ENCODE measurements at regions not wholly inside any gene's neighbourhood (a gene's known extent, or its start where the extent isn't known, plus 50 kb on each side); places are given as distances from the start of the nearest gene placed in this dataset.

DNA sequence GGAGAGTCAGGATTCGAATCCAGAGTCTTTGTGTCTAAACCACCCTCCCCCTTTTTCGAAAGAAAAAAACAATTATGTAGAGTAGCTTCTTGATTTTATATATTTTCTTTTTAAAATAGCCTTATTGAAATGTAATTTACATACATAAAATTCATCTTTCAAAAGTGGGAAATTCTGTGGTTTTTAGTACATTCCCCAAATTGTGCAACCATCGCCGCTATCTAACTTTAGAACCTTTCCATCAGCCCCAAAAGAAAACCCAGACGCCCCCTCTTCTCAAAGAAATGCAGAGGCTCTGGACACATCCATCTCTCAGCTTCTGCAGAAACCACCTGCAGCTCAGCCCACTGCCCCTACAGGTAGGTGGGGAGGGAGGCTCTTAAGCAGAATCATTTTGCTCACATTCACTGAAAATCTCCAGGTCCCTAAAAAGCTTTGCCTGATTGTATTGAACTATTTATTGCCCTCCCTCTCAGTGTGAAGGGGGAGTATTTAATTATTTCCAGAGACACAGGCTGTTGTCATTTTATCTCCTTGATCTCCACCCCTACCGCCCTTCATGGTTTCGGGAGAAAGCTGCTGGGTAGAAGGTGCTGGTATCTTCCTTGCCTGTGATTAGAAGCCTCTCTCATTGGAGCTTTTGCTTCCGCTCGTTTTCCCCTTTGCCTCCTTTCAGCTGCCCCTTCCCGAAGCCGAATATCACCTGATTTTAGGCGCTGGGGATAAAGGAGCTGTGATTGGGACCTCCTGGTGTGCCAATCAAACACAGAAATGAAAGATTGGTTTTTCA is 68.7 kb upstream of the KCNG1 start:
- DNase-seq, result no peak

DNA sequence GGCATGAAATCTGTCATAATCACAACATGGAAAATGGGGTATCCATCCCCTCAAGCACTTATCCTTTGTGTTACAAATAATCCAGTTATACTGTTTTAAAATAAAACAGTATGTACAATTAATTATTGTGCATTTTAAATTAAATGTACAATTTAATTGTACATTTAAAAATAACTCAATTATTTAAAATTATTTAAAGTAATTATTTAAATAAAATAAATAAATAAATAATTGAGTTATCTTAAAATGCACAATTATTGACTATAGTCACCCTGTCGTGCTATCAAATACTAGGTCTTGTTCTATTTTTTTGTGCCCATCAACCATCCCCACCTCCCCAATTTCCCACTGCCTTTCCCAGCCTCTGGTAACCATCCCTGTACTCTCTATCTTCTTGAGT is 66.9 kb upstream of the KCNG1 start:
- DNase-seq, result no peak

DNA sequence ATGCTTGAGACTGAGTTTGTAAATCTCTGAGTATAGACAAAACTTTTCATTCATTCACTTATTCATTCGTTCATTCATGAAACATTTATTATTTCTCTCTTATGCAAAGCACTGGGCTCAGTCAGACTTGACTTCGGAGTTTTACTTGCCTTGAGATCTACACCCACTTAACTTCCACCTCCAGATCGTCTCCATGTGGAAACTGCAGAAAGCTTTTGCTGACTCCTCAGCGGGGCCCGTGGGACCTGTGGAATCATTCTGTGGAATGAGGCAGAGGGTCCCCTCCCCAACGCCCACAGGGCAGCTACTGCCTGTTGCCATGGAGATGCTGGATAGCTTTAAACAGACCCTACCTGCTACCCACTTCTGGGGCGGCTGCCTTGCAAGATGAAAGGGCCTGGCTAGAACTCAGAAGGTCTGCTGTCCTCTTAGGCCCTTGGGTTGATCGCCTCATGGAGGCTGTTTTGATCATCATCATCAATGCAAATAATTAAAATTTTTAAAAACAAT is 66.4 kb upstream of the KCNG1 start:
- DNase-seq, result no peak

DNA sequence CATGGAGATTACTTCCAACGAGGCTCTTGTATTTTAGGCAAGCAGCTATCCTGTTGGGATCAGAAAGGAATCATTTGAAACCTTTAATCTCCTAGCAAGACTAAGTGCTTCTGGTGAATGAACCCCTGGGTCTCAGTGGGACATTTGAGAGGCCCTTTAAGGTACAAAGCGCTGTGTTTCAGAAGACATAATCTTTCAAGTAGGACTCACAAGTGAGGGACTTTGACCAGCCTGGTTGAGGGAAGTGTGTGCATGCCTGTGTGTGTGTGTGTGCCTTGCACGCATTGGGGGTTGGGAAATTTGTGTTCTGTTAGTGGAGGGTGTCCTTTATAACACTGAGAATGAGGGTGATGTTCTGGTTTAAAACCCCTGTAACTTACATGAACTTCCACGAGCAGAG is 64.4 kb upstream of the KCNG1 start:
- DNase-seq, result no peak

DNA sequence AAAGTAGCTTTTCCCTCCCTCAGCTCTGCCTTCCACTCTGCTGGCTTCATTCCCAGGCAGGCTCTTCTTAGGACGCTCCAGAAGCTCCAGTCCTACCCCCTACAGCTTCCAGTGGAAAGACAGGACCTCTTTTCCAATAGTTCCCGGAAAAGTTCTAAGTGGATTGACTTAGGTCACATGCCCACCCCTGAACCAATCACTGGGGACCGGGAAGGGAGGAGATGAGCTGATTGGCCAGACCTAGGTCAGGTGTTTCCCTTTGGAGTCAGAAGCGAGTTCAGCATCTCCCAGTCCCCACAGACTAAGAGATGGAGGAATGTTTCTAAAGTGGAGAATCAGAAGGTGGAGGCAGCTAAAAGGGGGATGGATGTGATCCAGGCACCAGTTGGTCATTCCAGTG is 62.9 kb upstream of the KCNG1 start:
- no peak for DNase-seq

DNA sequence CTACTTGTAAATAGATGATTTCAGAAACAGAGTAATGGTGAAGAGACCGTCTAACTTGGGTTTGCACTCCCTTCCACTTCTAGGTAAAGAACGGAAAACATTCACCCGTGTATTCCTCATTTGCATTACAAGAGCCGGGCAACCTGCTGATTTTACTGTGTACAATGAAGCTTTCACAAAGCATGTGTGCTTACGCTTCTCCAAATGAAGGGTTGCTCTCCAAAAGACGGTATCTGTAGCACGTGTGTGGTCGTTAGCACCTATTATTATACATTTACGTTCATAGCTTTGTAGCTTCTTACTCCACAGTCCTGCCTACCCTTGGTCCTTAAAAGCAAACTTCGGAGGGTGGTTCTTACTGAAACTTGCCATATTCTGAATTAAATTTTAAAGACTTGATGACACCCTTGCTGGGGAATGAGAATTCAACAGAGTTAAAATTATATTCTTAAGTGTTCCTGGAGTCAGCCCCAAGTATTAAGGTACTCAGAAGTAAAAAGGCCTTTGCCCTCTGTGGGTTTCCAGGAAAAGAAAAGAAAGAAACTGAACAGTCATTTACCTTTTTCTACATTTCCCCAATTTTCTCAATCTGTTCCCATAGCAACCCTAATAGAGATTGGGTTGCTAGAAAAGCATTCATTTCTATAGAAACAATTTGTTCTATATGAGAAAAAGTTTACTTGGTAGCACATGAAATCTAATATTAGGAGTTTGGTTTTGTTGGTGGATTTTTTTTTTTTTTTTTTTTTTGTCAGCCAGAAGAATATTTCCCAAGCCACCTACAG is 61.9 kb upstream of the KCNG1 start:
- DNase-seq, result no peak

DNA sequence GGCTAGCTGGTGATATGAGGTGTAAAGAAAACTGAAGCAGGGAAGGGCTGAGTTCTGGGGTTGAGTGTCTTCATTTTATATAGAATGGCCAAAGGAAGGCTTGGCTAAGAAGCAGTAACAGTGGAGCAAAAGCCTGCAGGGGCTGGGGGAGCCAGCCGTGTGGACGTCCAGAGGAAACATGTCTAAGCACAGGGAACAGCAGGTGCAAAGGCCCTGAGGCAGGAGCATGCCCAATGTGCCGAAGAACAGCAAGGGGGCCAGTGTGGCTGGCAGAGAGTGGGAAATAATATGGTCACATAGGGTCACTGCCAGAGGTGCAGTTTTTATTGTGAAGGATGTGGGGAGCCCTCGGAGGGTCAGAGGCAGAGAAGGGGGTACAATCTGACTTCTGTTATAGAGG is 60.5 kb upstream of the KCNG1 start:
- no peak for DNase-seq

DNA sequence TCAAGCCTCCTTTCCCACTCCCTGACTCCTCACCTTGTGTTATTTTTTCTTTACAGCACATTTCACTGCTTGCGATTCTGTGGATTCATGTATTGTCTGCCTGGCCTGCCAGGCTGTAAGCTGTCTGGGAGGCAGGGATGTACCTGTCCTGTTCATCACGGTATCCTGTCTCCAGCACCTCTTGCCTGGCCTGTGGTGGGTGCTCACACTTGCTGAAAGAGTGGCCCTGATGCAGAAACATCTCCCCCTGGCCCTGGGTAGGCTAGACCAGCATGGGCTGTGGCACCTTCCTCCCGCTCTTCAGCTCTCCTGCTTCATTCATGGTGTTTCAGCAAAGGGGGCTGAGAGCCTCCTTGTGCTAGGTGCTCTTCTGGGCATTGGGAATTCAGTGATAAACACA is 60.1 kb upstream of the KCNG1 start:
- no peak for DNase-seq

DNA sequence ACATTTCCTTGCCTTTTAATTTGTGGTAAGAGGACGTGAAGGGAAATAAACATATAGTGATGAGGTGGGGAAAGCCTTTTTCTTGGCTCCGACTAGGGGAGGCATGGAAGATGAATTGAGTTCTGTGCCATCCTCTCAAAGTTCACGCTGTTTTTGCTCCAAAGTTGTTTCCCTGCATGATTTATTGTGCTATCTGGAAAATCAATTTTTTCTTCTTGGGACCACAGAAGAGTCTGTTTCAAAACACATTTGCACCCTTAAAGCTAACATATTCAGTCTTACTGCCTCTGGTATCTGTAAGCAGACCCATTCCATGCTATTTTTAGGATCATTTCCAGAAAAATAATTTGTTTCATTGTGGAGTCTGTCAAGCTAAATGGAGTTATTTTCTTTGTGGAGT is 57.6 kb upstream of the KCNG1 start:
- DNase-seq, result no peak

DNA sequence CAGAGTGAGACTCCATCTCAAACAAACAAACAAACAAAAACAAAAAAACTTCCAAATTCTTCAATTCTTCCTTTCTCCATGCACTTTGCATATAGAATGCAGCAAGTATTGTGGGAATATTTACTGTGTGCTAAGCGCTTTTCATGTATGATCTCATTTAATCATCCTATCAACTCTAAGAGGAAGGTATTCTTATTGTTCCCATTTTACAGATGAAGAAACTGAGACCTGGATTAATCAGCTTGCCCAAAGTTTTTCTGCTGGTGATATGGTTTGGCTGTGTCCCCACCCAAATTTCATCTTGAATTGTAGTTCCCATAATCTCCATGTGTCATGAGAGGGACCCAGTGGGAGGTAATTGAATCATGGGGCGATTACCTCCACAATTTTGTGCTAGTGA is 56.6 kb upstream of the KCNG1 start:
- DNase-seq, result no peak

DNA sequence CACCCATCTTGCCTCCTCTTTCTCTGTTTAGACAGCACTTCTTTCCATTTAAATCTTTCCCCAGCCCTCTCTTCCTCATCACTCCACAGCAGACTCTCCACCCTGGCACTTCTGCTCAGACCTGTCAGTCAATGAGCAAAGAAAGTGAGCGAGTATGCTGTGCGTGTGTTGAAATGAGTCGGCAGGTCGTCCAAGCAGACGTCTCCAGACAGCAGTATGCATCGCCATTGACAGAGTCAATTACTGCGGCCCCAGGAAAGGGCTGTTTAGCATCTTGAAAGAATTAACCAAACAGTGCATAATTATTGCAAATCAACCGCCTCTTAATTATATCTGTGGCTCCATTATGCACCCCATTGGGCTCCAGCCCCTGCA is 54.8 kb upstream of the KCNG1 start:
- DNase-seq, result no peak

DNA sequence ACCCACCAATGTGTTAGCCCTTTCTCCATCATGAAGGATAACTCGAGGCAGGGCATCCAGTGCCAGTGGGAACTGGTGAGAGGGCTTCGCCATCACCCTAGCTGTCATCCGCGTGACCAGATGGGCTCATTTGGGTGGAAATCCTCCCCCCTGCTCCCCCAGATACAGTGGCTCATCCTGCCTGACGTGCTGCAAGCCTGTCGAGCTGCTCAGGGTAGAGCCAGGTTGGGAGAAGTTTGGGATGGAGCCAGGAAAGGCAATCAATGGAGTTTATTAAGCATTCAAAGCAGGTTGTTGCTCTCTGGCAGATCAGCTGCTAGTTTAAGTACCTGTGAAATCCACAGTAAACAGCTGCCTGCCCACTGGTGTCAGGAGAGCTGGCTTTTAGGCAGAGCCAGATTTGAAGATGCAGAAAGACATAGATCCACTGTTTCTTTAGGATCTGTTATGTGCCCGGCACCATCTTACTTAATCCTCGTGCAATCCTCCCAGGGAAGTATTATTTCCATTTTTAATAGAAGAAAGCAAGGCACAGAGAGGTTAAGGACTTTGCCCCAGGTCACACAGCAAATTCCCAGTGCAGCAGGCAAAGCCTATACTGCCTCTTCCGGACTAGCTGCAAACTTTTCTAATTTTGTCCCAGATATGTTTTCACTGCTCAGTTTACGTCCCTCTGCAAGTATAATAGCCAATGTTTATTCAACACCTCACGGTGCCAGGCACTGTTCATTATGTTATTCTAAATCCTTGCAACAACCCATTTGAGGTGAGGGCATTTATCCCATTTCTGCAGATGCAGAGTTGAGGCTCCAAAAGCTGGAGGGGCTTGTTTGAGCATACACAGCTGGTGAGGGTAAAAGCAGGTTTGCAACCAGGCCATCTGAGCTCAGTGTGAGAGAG is 54.1 kb upstream of the KCNG1 start:
- DNase-seq, result no peak

DNA sequence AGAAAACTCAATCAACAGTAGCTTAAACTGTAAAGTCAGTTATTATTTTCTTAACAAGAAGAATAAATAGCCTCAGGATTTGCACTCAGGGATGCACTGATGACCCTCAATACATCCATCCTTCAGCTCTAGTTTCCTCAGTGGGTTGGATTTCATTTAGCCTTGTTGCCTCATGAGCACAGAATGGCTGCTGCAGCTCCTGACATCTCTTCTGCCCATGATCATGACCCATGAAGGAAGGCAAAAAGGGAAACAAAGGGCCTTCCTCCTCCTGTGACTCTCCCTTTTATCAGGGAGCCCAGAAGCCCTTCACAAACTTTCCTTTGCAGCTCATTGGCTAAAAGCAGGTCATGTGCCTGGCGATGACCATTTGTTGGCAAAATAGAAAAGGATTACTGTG is 51.2 kb upstream of the KCNG1 start:
- no peak for DNase-seq
